ENCODE measurements at regions not wholly inside any gene's neighbourhood (a gene's known extent, or its start where the extent isn't known, plus 50 kb on each side); places are given as distances from the start of the nearest gene placed in this dataset.
"Not testable (repeated sequence)": the region's sequence is repeated elsewhere in the genome, so short reads cannot be mapped to it uniquely, and the experiment has no call there.

DNA sequence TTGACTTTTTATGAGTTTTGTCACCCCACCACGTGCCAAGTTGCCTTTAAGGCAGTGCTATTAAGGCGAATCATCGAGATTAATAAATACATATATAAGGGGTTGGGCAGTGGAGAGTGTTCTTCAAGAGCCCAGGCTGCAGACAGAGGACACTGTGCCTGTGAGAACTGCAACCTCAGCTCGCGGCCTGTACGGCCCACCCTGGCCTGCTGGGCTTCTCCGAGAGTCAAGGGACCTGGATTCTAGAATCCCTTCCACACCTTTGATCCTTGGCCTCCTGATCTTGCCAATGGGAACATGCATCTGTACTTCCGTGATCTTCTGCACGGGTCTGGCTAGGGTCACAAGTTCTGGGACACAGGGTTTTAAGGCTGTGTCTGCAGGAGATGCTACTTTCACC is 54.5 kb downstream of the IRX5 start:
- DNase-seq (ENCODE audit: low read depth in 4 of 4, low spot score in 1 of 4), result no peak

DNA sequence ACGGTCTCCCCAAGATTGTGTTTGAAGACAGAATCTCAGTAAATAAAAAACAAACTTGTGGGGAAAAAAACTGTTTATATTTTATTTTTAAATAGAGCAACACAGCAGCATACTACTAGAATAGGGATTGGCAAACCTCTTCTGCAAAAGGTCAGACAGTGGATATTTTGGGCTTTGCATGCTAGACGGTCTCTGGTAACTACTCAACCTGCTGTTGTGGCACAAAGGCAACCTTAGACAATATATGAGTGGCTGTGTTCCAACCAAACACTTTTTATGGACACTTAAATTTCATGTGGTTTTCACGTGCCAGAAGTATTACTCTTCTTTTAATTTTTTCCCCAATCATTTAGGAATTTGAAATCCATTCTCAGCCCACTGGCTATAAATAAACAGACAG is 55.0 kb downstream of the IRX5 start:
- no peak for DNase-seq (ENCODE audit: low read depth in 4 of 4, low spot score in 1 of 4)

- DNase-seq (ENCODE audit: low read depth in 4 of 4, low spot score in 1 of 4), result no peak
Measured at GRCh38 chr16:54986409-54986808, 55.7 kb downstream of the IRX5 start.

DNA sequence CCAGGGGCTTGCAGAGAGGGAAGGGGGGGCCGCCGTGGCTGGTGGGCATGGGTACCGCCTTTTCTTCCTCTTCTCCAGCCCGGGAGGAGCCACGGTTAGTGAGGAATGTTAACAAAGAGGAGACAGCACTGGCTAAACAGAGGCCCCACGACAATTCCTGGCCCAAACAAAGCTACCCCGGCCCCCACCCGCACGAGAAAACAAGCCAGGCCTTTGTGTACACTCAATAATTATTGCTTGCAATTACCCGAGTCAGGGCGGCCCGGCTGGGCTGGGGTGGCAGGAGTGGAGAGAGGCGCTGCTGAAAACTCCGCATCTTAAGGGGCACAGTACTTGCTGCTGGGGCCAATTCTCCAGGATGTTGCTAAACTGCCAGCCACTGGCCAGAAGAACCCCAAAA is 56.4 kb downstream of the IRX5 start:
- DNase-seq (ENCODE audit: low read depth in 4 of 4, low spot score in 1 of 4), result no peak

- no peak for DNase-seq (ENCODE audit: low read depth in 4 of 4, low spot score in 1 of 4)
Measured at GRCh38 chr16:54991525-54991924, 60.9 kb downstream of the IRX5 start.

GRCh38 chr16:54991946-54992345 is 61.3 kb downstream of the IRX5 start:
- DNase-seq (ENCODE audit: low read depth in 4 of 4, low spot score in 1 of 4), result not testable (repeated sequence)

DNA sequence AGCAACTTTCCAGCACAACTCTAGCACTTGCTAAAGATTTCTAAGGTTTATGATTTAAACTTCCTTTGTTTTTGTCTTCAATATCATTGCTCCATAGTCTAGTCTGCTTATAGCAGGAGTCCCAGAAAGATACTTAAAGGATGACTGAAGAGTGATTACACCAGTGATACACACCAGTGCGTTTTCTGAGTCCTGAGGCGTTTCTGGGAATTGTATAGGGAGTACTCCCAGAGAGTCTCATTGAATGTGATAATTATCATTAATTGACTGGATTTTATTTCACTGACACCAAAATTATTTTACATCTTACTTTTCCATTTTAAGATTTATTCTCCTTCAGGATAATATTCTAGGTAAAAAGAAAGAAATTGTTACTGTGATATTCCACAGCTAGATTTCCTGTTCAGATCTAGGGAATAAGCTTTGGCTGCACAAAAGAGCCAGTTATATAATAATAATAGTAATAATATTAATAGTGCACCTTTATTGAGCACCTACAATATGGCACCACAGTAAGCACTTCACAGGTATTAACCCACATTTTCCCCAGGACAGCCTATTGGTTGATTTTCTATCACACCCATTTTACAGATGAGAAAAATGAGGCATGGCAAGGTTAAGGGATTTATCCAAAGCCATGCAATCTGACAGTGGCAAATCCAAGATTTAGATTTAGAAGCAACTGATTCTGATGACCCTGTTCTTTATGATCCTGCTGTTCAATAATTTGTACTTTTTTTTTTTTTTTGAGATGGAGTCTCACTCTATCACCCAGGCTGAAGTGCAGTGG is 62.6 kb downstream of the IRX5 start:
- no peak for DNase-seq (ENCODE audit: low read depth in 4 of 4, low spot score in 1 of 4)

- no peak for DNase-seq (ENCODE audit: low read depth in 4 of 4, low spot score in 1 of 4)
Measured at GRCh38 chr16:54996186-54996585, 65.5 kb downstream of the IRX5 start.

GRCh38 chr16:54998834-54999233 is 68.2 kb downstream of the IRX5 start:
- no peak for DNase-seq (ENCODE audit: low read depth in 4 of 4, low spot score in 1 of 4)

GRCh38 chr16:54999481-54999880 is 68.8 kb downstream of the IRX5 start:
- no peak for DNase-seq (ENCODE audit: low read depth in 4 of 4, low spot score in 1 of 4)

GRCh38 chr16:55000595-55000994 is 69.9 kb downstream of the IRX5 start:
- DNase-seq (ENCODE audit: low read depth in 4 of 4, low spot score in 1 of 4), result no peak

DNA sequence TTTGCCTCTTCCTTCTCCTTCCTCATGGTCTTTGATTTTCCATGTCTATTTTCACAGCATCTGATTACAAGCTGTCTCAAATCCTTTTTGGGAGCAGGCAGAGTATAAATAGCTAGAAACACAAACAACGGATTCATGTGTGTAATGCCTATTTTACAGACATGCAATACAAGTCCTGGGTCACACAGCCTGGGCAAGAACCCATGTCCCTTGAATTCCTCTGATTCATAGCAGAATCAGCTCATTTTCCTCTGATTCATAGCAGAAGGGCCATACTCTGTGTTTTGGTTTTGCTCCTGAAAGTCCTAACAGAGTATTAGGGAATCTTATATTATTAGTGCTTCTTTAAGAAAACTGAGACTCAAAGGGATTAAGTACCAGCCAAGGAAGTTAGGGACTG is 71.3 kb downstream of the IRX5 start:
- DNase-seq (ENCODE audit: low read depth in 4 of 4, low spot score in 1 of 4), result no peak

DNA sequence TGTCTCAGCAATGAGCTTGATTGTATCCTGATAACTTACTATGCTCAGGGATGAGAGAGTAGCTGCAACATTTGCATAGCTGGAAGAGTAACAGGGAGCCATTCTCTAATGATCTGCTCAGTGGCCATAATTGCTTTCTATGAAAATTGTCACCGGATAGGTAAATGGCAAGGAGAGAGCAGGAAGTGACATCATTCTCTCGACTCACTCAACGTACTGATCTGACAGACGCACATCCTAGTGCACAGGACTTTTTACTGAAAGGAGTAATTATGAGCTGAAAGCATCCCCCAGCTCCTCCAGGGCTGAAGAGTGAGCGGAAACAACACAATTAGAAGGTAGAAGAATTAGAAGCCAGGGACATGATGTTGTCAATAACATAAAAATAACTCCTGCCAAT is 71.8 kb downstream of the IRX5 start:
- no peak for DNase-seq (ENCODE audit: low read depth in 4 of 4, low spot score in 1 of 4)

- no peak for DNase-seq (ENCODE audit: low read depth in 4 of 4, low spot score in 1 of 4)
Measured at GRCh38 chr16:55003306-55003705, 72.6 kb downstream of the IRX5 start.

DNA sequence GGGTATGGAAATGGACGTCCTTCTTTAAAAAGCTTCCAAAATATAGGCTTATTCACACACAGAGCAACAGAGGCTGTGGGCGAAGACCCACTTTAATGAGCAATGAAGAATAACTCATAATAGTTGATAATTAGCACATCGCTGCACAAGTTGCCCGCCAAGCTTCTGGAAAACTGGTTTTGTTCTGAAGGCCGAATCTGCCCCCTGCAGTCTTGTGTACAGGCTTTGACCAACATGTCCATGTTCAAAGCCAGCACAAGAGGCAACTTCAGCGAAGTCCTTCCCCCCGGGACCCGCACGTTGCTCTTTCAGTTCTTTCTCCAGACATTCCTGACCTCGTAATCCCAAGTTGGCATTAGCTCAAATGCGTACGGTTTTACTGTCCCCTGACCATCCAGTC is 73.3 kb downstream of the IRX5 start:
- no peak for DNase-seq (ENCODE audit: low read depth in 4 of 4, low spot score in 1 of 4)

GRCh38 chr16:55007504-55007903 is 76.8 kb downstream of the IRX5 start:
- DNase-seq (ENCODE audit: low read depth in 4 of 4, low spot score in 1 of 4), result no peak

DNA sequence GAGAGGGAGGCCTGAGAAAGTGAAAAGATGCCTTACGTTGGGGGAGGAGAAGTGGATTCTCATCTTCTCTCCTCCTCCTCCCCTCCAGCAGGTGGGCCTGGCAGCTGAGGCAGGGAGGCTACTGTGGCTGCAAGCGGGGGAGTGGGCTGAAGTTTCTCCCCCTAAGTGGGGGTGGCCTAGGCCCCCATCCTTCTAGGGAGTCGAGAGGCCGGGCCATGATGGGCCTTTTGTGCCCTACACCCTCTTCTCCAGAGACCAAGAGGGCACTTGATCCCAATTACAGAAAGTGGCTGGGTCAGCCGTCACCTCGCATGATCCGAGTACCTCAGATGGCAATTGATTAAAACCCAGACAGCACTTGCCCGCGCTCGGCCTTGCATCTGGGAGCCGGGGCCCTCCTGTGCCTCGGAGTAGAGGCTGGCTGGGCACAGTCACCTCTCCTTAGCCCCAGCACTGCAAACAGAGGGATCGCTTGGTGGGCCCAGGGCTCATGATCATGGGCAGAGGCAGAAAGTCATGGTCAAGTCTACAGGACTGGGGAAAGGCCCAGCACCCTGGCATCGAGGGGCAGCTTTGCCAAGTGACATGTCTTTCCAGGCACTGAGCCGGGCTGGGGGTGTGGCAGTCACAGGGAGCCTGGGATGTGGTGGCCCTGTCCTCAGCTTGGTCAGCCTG is 78.3 kb downstream of the IRX5 start:
- DNase-seq (ENCODE audit: low read depth in 4 of 4, low spot score in 1 of 4), result no peak

DNA sequence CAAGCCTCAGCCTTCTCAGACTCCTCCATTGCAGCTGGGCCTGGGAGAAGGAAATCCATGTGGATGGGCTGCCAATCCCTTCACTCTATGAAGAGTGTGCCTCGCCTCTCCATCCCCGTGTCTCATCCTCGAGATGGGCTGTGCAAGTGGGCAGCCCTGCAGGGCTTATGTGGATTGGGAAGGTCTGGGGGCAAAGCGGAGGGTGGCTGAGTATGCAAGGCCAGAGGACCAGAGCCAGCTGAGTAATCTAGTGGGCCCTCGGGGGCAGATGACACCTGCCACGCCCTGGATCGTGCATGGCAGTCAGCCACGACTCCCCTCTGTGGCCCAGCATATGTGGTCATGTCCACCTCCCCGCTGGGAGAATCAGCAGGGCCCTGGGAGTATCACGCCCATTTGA is 78.9 kb downstream of the IRX5 start:
- DNase-seq (ENCODE audit: low read depth in 4 of 4, low spot score in 1 of 4), result no peak

DNA sequence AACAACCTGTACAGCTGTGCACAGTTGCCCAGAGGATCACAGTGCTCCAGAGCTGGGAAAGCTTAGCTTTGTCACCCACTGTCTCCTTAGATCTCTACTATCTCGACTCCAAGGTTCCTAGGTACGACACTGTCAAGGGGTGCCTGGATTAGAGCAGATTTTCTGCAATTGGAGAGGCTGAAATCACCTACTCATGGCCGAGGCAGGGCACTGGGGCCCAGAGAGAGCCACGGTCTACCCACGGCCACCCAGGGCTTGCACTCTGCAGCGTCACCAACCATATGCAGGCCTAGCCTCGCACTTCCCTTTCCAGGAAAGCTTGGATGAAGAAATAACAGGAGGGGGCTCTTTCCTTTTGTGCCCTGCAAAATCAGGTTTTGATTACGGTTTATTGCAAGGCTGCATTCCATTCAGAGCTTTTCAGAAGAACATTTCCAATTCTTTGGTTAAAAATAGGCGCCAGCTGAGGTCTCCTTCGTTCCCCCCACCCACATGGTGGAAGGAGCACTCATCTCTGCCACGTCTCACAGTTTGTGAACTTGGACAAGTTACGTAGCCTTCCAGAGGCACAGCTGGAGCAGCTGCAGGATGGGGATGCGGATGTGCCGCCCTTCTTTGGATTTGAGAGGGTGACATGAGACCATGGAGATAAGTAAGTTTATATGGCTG is 80.0 kb downstream of the IRX5 start:
- DNase-seq (ENCODE audit: low read depth in 4 of 4, low spot score in 1 of 4), result no peak

DNA sequence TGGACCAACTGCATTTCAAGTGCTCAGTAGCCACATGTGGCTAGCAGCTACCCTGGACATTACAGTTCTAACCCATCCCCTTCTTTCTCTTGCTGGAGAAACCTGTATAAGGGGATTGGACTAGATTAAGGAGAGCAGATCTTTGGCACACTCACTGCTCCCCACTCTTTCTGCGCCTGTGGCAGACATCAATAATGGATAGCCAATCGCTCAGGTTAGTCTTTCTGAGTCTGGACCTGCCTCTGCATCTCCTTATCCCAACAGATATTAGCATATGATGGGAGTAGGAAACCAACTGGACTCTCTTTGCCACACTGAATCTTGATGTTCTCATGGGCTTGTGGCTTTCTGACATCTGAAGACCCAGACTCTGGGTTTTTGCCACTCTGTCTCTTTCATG is 81.7 kb downstream of the IRX5 start:
- no peak for DNase-seq (ENCODE audit: low read depth in 4 of 4, low spot score in 1 of 4)

DNA sequence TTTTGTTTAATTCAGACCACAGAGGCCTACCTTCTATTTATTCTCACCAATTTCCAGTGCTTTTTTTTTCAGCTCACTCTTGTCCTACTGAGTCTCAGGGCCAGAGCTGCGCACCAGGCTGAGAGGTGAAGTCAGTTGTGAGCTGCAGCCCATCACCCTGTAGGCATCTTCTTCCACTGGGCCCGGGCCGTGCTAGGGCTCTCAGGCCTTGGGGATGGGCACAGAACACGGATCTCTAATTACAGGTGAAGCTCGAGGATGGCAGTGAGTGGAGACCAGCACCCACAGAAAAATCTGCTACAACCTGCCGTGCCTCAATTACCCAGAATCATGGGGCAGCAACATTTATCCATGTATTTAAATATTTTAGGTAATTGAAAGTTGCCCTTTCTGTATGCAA is 82.1 kb downstream of the IRX5 start:
- DNase-seq (ENCODE audit: low read depth in 4 of 4, low spot score in 1 of 4), result no peak

GRCh38 chr16:55014022-55014421 is 83.4 kb downstream of the IRX5 start:
- no peak for DNase-seq (ENCODE audit: low read depth in 4 of 4, low spot score in 1 of 4)
